OCI-LY3 (cell line): ENCODE measurements at regions not wholly inside any gene's neighbourhood (a gene's known extent, or its start where the extent isn't known, plus 50 kb on each side); places are given as distances from the start of the nearest gene placed in this dataset.
A peak's percentile ranks its signal among the peaks of the same experiment; 100 is the strongest.

Experiments used
- H2AFZ ChIP-seq: fragments of 200-600, 300-600 bp; shearing (Covaris generic); 2 replicates; pipeline ENCODE4 v1.6.0; 2014; ENCODE audit warnings: antibody characterized with exemption, low read depth, low read length
- H3K27ac ChIP-seq: fragments of 200-600, 300-600 bp; sonication (generic); 2 replicates; pipeline ENCODE4 v1.5.1; 2014; ENCODE audit warnings: mild to moderate bottlenecking, low read length, moderate library complexity, mixed read lengths
- H3K27me3 ChIP-seq: fragments of 200-600, 300-600 bp; sonication (generic); 2 replicates; pipeline ENCODE4 v1.6.1; 2014; ENCODE audit warnings: low read depth, low read length, mixed read lengths
- H3K36me3 ChIP-seq: fragments of 200-600, 300-600 bp; sonication (generic); replicated peaks from 2 replicates; pipeline ENCODE3; 2014; ENCODE audit warnings: low read depth, low read length, mixed read lengths
- H3K4me1 ChIP-seq: fragments of 300-600, 200-600 bp; sonication (generic); 2 replicates; pipeline ENCODE4 v1.6.1; 2014; ENCODE audit warnings: low read length, mixed read lengths
- H3K4me2 ChIP-seq: fragments of 200-600, 300-600 bp; sonication (generic); 2 replicates; pipeline ENCODE4 v1.6.1; 2014; ENCODE audit warnings: low read length, mixed read lengths
- H3K4me3 ChIP-seq: fragments of 300-600, 200-600 bp; sonication (generic); 2 replicates; pipeline ENCODE4 v1.5.1; 2014; ENCODE audit warnings: antibody characterized with exemption, mild to moderate bottlenecking, low read length, moderate library complexity
- H3K79me2 ChIP-seq: fragments of 300-600, 200-600 bp; shearing (Covaris generic); 2 replicates; pipeline ENCODE4 v1.6.1; 2014; ENCODE audit warnings: mild to moderate bottlenecking, low read length, mixed read lengths
- H3K9ac ChIP-seq: fragments of 300-600, 200-600 bp; shearing (Covaris generic); 2 replicates; pipeline ENCODE4 v1.6.0; 2014; ENCODE audit warnings: mild to moderate bottlenecking, low read length, moderate library complexity
- H3K9me3 ChIP-seq: fragments of 200-600, 300-600 bp; shearing (Covaris generic); 2 replicates; pipeline ENCODE4 v1.6.1; 2014; ENCODE audit warnings: low read length, mixed read lengths; ENCODE audit not compliant: insufficient read depth
- H4K20me1 ChIP-seq: fragments of 200-600, 300-600 bp; sonication (generic); 2 replicates; pipeline ENCODE4 v1.6.1; 2016; ENCODE audit warnings: low read length, mixed read lengths; ENCODE audit not compliant: insufficient read depth
- CTCF ChIP-seq: fragments of 200-600, 300-600 bp; sonication (generic); IDR thresholded peaks from 2 replicates; pipeline ENCODE4 v1.5.1; 2014; ENCODE audit warnings: antibody characterized with exemption, low read length, low read depth
- EZH2phosphoT487 ChIP-seq: fragments of 200-600 bp; shearing (Covaris generic); IDR thresholded peaks from 2 replicates; pipeline ENCODE4 v1.6.1; 2018; ENCODE audit warnings: antibody characterized with exemption, mixed run types, low read depth

GRCh38 chr4:107376293-107376692 lies 340.2 kb upstream of the DKK2 start:
- H3K4me1 ChIP-seq: no peaks in the 10 kb centered on the region
- no peaks in the 10 kb centered on the region for H3K36me3 ChIP-seq
- H3K9me3 ChIP-seq: no peaks in the 10 kb centered on the region
- no peak overlapping the region for H3K9ac ChIP-seq
- no peak overlapping the region for H3K4me3 ChIP-seq
- no peaks in the 10 kb centered on the region for H3K79me2 ChIP-seq
- H3K27me3 ChIP-seq: no peaks in the 10 kb centered on the region
- H3K27ac ChIP-seq: no peak overlapping the region
- no peak overlapping the region for H2AFZ ChIP-seq
- no peak for TF ChIP-seq EZH2phosphoT487
- no peak for TF ChIP-seq CTCF
- no peak overlapping the region for H3K4me2 ChIP-seq
- H4K20me1 ChIP-seq: no peaks in the 10 kb centered on the region

GRCh38 chr4:107366900-107367299 lies 330.8 kb upstream of the DKK2 start:
- Histone ChIP-seq H3K4me1 (peaks cover 23% of the 10 kb centered on the region), H3K4me3 (no peak overlapping the region), H3K9ac (no peak overlapping the region), H3K36me3 (no peaks in the 10 kb centered on the region), H4K20me1 (no peaks in the 10 kb centered on the region), H3K27me3 (no peaks in the 10 kb centered on the region), H3K79me2 (no peaks in the 10 kb centered on the region), H3K4me2 (no peak overlapping the region), H2AFZ (no peak overlapping the region), H3K9me3 (no peaks in the 10 kb centered on the region), H3K27ac (no peak overlapping the region)
- TF ChIP-seq EZH2phosphoT487: no peak
- no peak for TF ChIP-seq CTCF

DNA sequence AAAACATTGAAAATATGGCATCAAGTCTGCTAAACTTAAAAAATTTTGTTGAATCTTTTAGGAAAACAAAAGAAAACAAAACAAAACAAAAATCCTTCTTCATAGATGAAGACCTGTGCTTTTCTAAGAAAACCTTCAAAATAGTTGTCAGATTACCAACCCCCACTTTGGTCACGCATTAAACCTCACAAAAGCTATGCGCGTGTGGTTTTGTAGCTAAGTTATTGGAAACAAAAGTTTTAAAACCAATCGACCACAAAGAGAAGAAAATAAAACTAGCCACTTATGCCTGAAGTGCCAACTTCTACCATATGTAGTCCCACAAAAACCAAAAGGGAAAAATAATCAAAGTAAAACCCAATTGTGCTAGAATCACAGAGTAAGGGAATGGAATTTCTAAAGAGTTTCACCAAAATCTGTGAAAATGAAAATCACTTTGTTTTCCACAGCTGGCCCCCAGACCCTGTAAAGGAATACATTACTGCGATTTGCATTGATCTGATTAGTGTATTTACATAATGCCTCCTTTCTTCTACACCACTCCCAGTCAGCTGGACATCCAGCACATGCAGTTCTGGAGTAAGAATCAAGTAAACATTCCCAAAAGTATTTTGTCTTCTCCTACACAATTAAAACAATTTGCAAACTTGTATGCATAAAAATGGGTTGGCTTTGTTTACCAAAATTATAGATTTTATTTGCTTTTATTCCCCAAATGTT lies 330.1 kb upstream of the DKK2 start:
- H3K4me1 ChIP-seq: peaks cover 23% of the 10 kb centered on the region
- no peaks in the 10 kb centered on the region for H3K9me3 ChIP-seq
- H3K4me3 ChIP-seq: no peak overlapping the region
- H4K20me1 ChIP-seq: no peaks in the 10 kb centered on the region
- H3K9ac ChIP-seq: no peak overlapping the region
- no peaks in the 10 kb centered on the region for H3K36me3 ChIP-seq
- no peak overlapping the region for H2AFZ ChIP-seq
- H3K27me3 ChIP-seq: no peaks in the 10 kb centered on the region
- TF ChIP-seq EZH2phosphoT487 (no peak), CTCF (no peak)
- no peaks in the 10 kb centered on the region for H3K79me2 ChIP-seq
- no peak overlapping the region for H3K4me2 ChIP-seq
- H3K27ac ChIP-seq: no peak overlapping the region

- H4K20me1 ChIP-seq: no peaks in the 10 kb centered on the region
- peak overlapping the region; percentile 10; the same call in 1 of the 2 replicates for H3K9ac ChIP-seq
- peaks cover 33% of the 10 kb centered on the region for H3K4me1 ChIP-seq
- H3K4me2 ChIP-seq: peak overlapping the region; percentile 64
- H2AFZ ChIP-seq: 0 out of 2 replicates have a peak overlapping the region, but pooled peaks have one; percentile 32
- no peaks in the 10 kb centered on the region for H3K27me3 ChIP-seq
- no peaks in the 10 kb centered on the region for H3K9me3 ChIP-seq
- peak overlapping the region; percentile 32 for H3K4me3 ChIP-seq
- H3K36me3 ChIP-seq: no peaks in the 10 kb centered on the region
- no peaks in the 10 kb centered on the region for H3K79me2 ChIP-seq
- TF ChIP-seq EZH2phosphoT487: no peak
- TF ChIP-seq CTCF: no peak
- peak overlapping the region; percentile 51 for H3K27ac ChIP-seq
Measured at GRCh38 chr4:107363125-107363524, 327.0 kb upstream of the DKK2 start.
